H1 (cell line): ENCODE measurements at regions not wholly inside any gene's neighbourhood (a gene's known extent, or its start where the extent isn't known, plus 50 kb on each side); places are given as distances from the start of the nearest gene placed in this dataset.

ENCODE experiments used
- CTCF ChIA-PET: fragments of 300-600 bp; sonication (Branson Sonifier 250); formaldehyde crosslinking; loops from one replicate; lab custom pipeline; 2021; ENCODE audit not compliant: partially characterized antibody; lab: Charles Lee
- POLR2A ChIA-PET: fragments of 300-600 bp; sonication (Branson Sonifier 250); formaldehyde crosslinking; loops from one replicate; lab custom pipeline; 2021; ENCODE audit warnings: inconsistent platforms; ENCODE audit not compliant: partially characterized antibody; lab: Charles Lee
- DNase-seq, 2 experiments: peaks; one replicate each; pipeline versions ENCODE4 v3.0.0 to v3.0.0-alpha.2; 2010 to 2022; ENCODE audit warnings: low spot score in 2 of 2, low read depth in 1 of 2, mixed read lengths in 1 of 2
- FAIRE-seq: peaks from 2 replicates; lab custom pipeline; 2011; peaks lifted over from hg19 to GRCh38; lab: Jason Lieb, UNC
- H2AFZ ChIP-seq: 2 replicates; pipeline ENCODE4 v1.8.1; 2012; ENCODE audit warnings: low read length, inconsistent platforms
- H2AK5ac ChIP-seq: 2 replicates; pipeline ENCODE4 v1.6.1; 2013; ENCODE audit warnings: low read depth, low read length
- H2BK120ac ChIP-seq: replicated peaks from 2 replicates; pipeline ENCODE3; 2013; ENCODE audit warnings: low read depth, low read length, inconsistent platforms
- H2BK12ac ChIP-seq: 2 replicates; pipeline ENCODE4 v1.6.1; 2013; ENCODE audit warnings: low read depth, low read length
- H2BK15ac ChIP-seq: 2 replicates; pipeline ENCODE4 v1.6.1; 2013; ENCODE audit warnings: low read length
- H2BK20ac ChIP-seq: 2 replicates; pipeline ENCODE4 v1.6.1; 2013; ENCODE audit warnings: low read length
- H2BK5ac ChIP-seq: 2 replicates; pipeline ENCODE4 v1.6.1; 2013; ENCODE audit warnings: low read depth, low read length
- H3K14ac ChIP-seq: 2 replicates; pipeline ENCODE4 v1.6.1; 2013; ENCODE audit warnings: inconsistent platforms; ENCODE audit not compliant: insufficient read length
- H3K18ac ChIP-seq: 2 replicates; pipeline ENCODE4 v1.6.1; 2013; ENCODE audit warnings: low read length; ENCODE audit errors: extremely low read depth
- H3K23ac ChIP-seq: 2 replicates; pipeline ENCODE4 v1.6.1; 2013; ENCODE audit warnings: inconsistent platforms; ENCODE audit not compliant: insufficient read length
- H3K23me2 ChIP-seq: 2 replicates; pipeline ENCODE4 v1.6.1; 2013; ENCODE audit warnings: low read depth, low read length
- H3K27ac ChIP-seq: 2 replicates; pipeline ENCODE4 v1.6.1; 2011; ENCODE audit warnings: low read depth, low read length, inconsistent platforms
- H3K27me3 ChIP-seq, 4 experiments: replicated peaks in 1 of 4; 1 replicate in 1 of 4; 2 replicates in 3 of 4; pipeline versions ENCODE4 v1.6.1 to v1.8.1; 2011 to 2013; ENCODE audit warnings: low read length in 3 of 4, mild to moderate bottlenecking in 3 of 4, inconsistent platforms in 2 of 4, mixed read lengths in 2 of 4, moderate library complexity in 1 of 4; ENCODE audit not compliant: control insufficient read depth in 3 of 4, insufficient read depth in 3 of 4; ENCODE audit errors: extremely low read depth in 1 of 4
- H3K36me3 ChIP-seq, 4 experiments: 2 replicates each; pipeline versions ENCODE4 v1.6.1 to v1.8.1; 2011 to 2013; ENCODE audit warnings: mild to moderate bottlenecking in 4 of 4, low read length in 3 of 4, moderate library complexity in 2 of 4, control low read depth in 1 of 4, inconsistent platforms in 1 of 4; ENCODE audit not compliant: insufficient read depth in 4 of 4, control insufficient read depth in 2 of 4
- H3K4ac ChIP-seq: replicated peaks from 2 replicates; pipeline ENCODE3; 2013; ENCODE audit warnings: low read length, low read depth, mixed read lengths, inconsistent platforms; ENCODE audit not compliant: insufficient read length
- H3K4me1 ChIP-seq, 4 experiments: replicated peaks in 1 of 4; 1 replicate in 1 of 4; 2 replicates in 3 of 4; pipeline versions ENCODE4 v1.6.1 to v1.8.1; 2011 to 2013; ENCODE audit warnings: low read length in 3 of 4, inconsistent platforms in 2 of 4, mixed read lengths in 1 of 4; ENCODE audit not compliant: insufficient read depth in 4 of 4, control insufficient read depth in 3 of 4
- H3K4me2 ChIP-seq, 2 experiments: 2 replicates each; pipeline versions ENCODE4 v1.6.1 to v1.8.1; 2011 to 2013; ENCODE audit warnings: low read depth in 2 of 2, low read length in 2 of 2, control low read depth in 1 of 2, inconsistent platforms in 1 of 2, mild to moderate bottlenecking in 1 of 2; ENCODE audit not compliant: insufficient read depth in 1 of 2
- H3K4me3 ChIP-seq, 4 experiments: fragments of 200-600, 300-600 bp in 1 of 4; sonication (generic), shearing (Covaris generic), sonication (Bioruptor Twin) in 1 of 4; 2 replicates each; pipeline versions ENCODE4 v1.5.1 to v1.8.1; 2011 to 2016; ENCODE audit warnings: low read length in 4 of 4, low read depth in 3 of 4, control low read depth in 2 of 4, inconsistent platforms in 2 of 4, mild to moderate bottlenecking in 2 of 4, mixed read lengths in 1 of 4, moderate library complexity in 1 of 4; ENCODE audit not compliant: insufficient read depth in 2 of 4; ENCODE audit errors: extremely low read depth in 1 of 4
- H3K56ac ChIP-seq: replicated peaks from 2 replicates; pipeline ENCODE3; 2013; ENCODE audit warnings: low read depth, mild to moderate bottlenecking, mixed read lengths, low read length, inconsistent platforms; ENCODE audit not compliant: insufficient read length
- H3K79me1 ChIP-seq: 2 replicates; pipeline ENCODE4 v1.6.1; 2013; ENCODE audit warnings: low read depth, low read length, control low read depth
- H3K79me2 ChIP-seq, 2 experiments: 2 replicates each; pipeline versions ENCODE4 v1.6.1 to v1.8.1; 2012 to 2013; ENCODE audit warnings: low read length in 2 of 2, mild to moderate bottlenecking in 2 of 2, inconsistent platforms in 1 of 2; ENCODE audit not compliant: insufficient read depth in 2 of 2, control insufficient read depth in 1 of 2
- H3K9ac ChIP-seq, 4 experiments: replicated peaks in 1 of 4; 1 replicate in 1 of 4; 2 replicates in 3 of 4; pipeline versions ENCODE4 v1.6.1 to v1.8.1; 2011 to 2013; ENCODE audit warnings: low read depth in 3 of 4, low read length in 3 of 4, control low read depth in 2 of 4, mild to moderate bottlenecking in 2 of 4, moderate library complexity in 2 of 4, inconsistent platforms in 1 of 4; ENCODE audit errors: extremely low read depth in 1 of 4
- H3K9me3 ChIP-seq, 2 experiments: 2 replicates each; pipeline versions ENCODE4 v1.6.1 to v1.8.1; 2012 to 2013; ENCODE audit warnings: mild to moderate bottlenecking in 2 of 2, moderate library complexity in 2 of 2, control low read depth in 1 of 2, inconsistent platforms in 1 of 2, low read depth in 1 of 2, low read length in 1 of 2, mixed read lengths in 1 of 2; ENCODE audit not compliant: insufficient read depth in 2 of 2
- H4K20me1 ChIP-seq, 2 experiments: replicated peaks in 1 of 2; 2 replicates each; pipeline versions ENCODE3 to v1.8.1; 2011 to 2013; ENCODE audit warnings: inconsistent platforms in 2 of 2, low read length in 2 of 2, mild to moderate bottlenecking in 1 of 2; ENCODE audit not compliant: insufficient read depth in 2 of 2, control insufficient read depth in 1 of 2
- H4K5ac ChIP-seq: 2 replicates; pipeline ENCODE4 v1.6.1; 2013; ENCODE audit warnings: low read length, low read depth, mixed read lengths, inconsistent platforms; ENCODE audit not compliant: insufficient read length
- H4K8ac ChIP-seq: 2 replicates; pipeline ENCODE4 v1.8.0; 2013; ENCODE audit warnings: mild to moderate bottlenecking, moderate library complexity, low read length, inconsistent platforms; ENCODE audit not compliant: insufficient read depth; ENCODE audit errors: extremely low read depth
- H4K91ac ChIP-seq: replicated peaks from 2 replicates; pipeline ENCODE3; 2013; ENCODE audit warnings: low read length, mixed read lengths, inconsistent platforms; ENCODE audit not compliant: insufficient read length
- CBX8 ChIP-seq: fragments of 300-800, 300-1000 bp; sonication (generic); IDR thresholded peaks from 2 replicates; pipeline ENCODE4 v1.7.1; 2016; ENCODE audit warnings: low read depth, low read length, borderline replicate concordance
- EGR1 ChIP-seq: IDR thresholded peaks from 2 replicates; pipeline ENCODE4 v1.6.1; 2011; ENCODE audit warnings: low read depth, low read length, borderline replicate concordance
- EZH2 ChIP-seq: fragments of 200-600 bp; sonication (generic); IDR thresholded peaks from 2 replicates; pipeline ENCODE4 v1.7.1; 2012; ENCODE audit warnings: low read depth, mild to moderate bottlenecking, moderate library complexity, low read length, inconsistent platforms; ENCODE audit not compliant: severe bottlenecking
- GTF2F1 ChIP-seq: IDR thresholded peaks from 2 replicates; pipeline ENCODE4 v1.6.1; 2012; ENCODE audit warnings: low read depth, low read length, improper control_type of control experiment, borderline replicate concordance
- KDM5A ChIP-seq: fragments of 200-600 bp; IDR thresholded peaks from 2 replicates; pipeline ENCODE4 v1.7.1; 2012; ENCODE audit warnings: mild to moderate bottlenecking, low read length, inconsistent platforms, mixed read lengths
- NANOG ChIP-seq: IDR thresholded peaks from 2 replicates; pipeline ENCODE4 v1.6.1; 2011; ENCODE audit warnings: low read length, low read depth, mild to moderate bottlenecking, inconsistent platforms; ENCODE audit not compliant: insufficient read depth, poor library complexity, severe bottlenecking
- NRF1 ChIP-seq: IDR thresholded peaks from 2 replicates; pipeline ENCODE4 v1.6.1; 2011; ENCODE audit warnings: mild to moderate bottlenecking, low read depth, low read length, improper control_type of control experiment
- PHF8 ChIP-seq: fragments of 200-600 bp; sonication (generic); conservative IDR thresholded peaks from 2 replicates; pipeline ENCODE4 v1.7.1; 2012; ENCODE audit warnings: low read depth, mild to moderate bottlenecking, inconsistent platforms, low read length, moderate library complexity
- POLR2AphosphoS5 ChIP-seq: IDR thresholded peaks from 2 replicates; pipeline ENCODE4 v1.6.1; 2011; ENCODE audit warnings: low read depth, low read length
- RFX5 ChIP-seq: IDR thresholded peaks from 2 replicates; pipeline ENCODE4 v1.6.1; 2011; ENCODE audit warnings: low read depth, low read length, improper control_type of control experiment, borderline replicate concordance
- SAP30 ChIP-seq: fragments of 300-600 bp; sonication (generic); IDR thresholded peaks from 2 replicates; pipeline ENCODE4 v1.7.1; 2012; ENCODE audit warnings: low read length, moderate library complexity, mild to moderate bottlenecking, inconsistent platforms; ENCODE audit not compliant: insufficient read depth, insufficient replicate concordance
- SP1 ChIP-seq: IDR thresholded peaks from 2 replicates; pipeline ENCODE4 v1.6.1; 2011; ENCODE audit warnings: low read depth, low read length
- SUZ12 ChIP-seq: fragments of 200-600 bp; sonication (generic); IDR thresholded peaks from 2 replicates; pipeline ENCODE4 v1.6.1; 2012; ENCODE audit warnings: mild to moderate bottlenecking, inconsistent platforms, low read length, moderate library complexity, mixed read lengths
- TAF1 ChIP-seq: IDR thresholded peaks from 2 replicates; pipeline ENCODE4 v1.6.1; 2011; ENCODE audit warnings: mild to moderate bottlenecking, low read depth, low read length
- TEAD4 ChIP-seq: IDR thresholded peaks from 2 replicates; pipeline ENCODE4 v1.6.1; 2012; ENCODE audit warnings: low read depth, low read length, inconsistent platforms, mixed read lengths
- WGBS, 2 experiments: shearing (Covaris generic) in 1 of 2; methylation state at CpG; one replicate each; pipeline versions ENCODE4 v1.1.6 to v1.1.7; 2013 to 2015; ENCODE audit warnings: low lambda C conversion rate in 2 of 2, mixed read lengths in 2 of 2, inconsistent platforms in 1 of 2, low coverage in 1 of 2, missing lambda C conversion rate in 1 of 2; ENCODE audit not compliant: insufficient replicate concordance in 2 of 2, insufficient coverage in 1 of 2, insufficient read length in 1 of 2; ENCODE audit errors: extremely low coverage in 1 of 2, missing lambda C conversion rate in 1 of 2; 5-methylcytosine and 5-hydroxymethylcytosine counted together

- ChIA-PET POLR2A (no interaction called here), CTCF (no interaction called here)
- H4K8ac ChIP-seq = no peak overlapping the region
- no peak overlapping the region for H3K4me2 ChIP-seq
- H4K5ac ChIP-seq = no peak overlapping the region
- H3K18ac ChIP-seq = no peak overlapping the region
- no peak overlapping the region for H3K23ac ChIP-seq
- no peak overlapping the region for H4K91ac ChIP-seq
- H2AFZ ChIP-seq = no peak overlapping the region
- no peak overlapping the region for H2BK5ac ChIP-seq
- H3K14ac ChIP-seq = no peak overlapping the region
- peaks cover 0 to 5% (median 2%) of the 10 kb centered on the region in 4 experiments; a peak in 3 of 7 replicates for H3K4me1 ChIP-seq
- no peaks in the 10 kb centered on the region for H3K9me3 ChIP-seq
- 100% methylated on average over 1 of the region's 1 CpG; no CpG with 5 or more reads in 1 of the 2 experiments for WGBS, 2 experiments
- H3K23me2 ChIP-seq = no peaks in the 10 kb centered on the region
- H3K79me2 ChIP-seq = no peaks in the 10 kb centered on the region
- H4K20me1 ChIP-seq = peaks cover 0 to 1% of the 10 kb centered on the region in 2 experiments
- no peak overlapping the region for H3K56ac ChIP-seq
- H2BK15ac ChIP-seq = no peak overlapping the region
- no peak overlapping the region for H3K27ac ChIP-seq
- no peak for FAIRE-seq
- no peak overlapping the region for H2BK12ac ChIP-seq
- no peak overlapping the region for H3K4ac ChIP-seq
- no peak overlapping the region for H3K4me3 ChIP-seq
- H3K79me1 ChIP-seq = no peaks in the 10 kb centered on the region; the same call in 1 of the 2 replicates
- H2BK120ac ChIP-seq = no peak overlapping the region
- H3K9ac ChIP-seq = no peak overlapping the region
- H3K27me3 ChIP-seq = no peaks in the 10 kb centered on the region
- DNase-seq = no peak
- H3K36me3 ChIP-seq = no peaks in the 10 kb centered on the region
- no peak overlapping the region for H2AK5ac ChIP-seq
- no peak overlapping the region for H2BK20ac ChIP-seq
- TF ChIP-seq NRF1 (no peak), TEAD4 (no peak), TAF1 (no peak), RFX5 (no peak), NANOG (no peak), EZH2 (no peak), CBX8 (no peak), SUZ12 (no peak), SP1 (no peak), POLR2AphosphoS5 (no peak), EGR1 (no peak), GTF2F1 (no peak), PHF8 (no peak), KDM5A (no peak), SAP30 (no peak)
Measured at GRCh38 chr21:28851645-28852044, 141.0 kb downstream of the LTN1 start.
